ENCODE measurements at regions not wholly inside any gene's neighbourhood (a gene's known extent, or its start where the extent isn't known, plus 50 kb on each side); places are given as distances from the start of the nearest gene placed in this dataset.

DNA sequence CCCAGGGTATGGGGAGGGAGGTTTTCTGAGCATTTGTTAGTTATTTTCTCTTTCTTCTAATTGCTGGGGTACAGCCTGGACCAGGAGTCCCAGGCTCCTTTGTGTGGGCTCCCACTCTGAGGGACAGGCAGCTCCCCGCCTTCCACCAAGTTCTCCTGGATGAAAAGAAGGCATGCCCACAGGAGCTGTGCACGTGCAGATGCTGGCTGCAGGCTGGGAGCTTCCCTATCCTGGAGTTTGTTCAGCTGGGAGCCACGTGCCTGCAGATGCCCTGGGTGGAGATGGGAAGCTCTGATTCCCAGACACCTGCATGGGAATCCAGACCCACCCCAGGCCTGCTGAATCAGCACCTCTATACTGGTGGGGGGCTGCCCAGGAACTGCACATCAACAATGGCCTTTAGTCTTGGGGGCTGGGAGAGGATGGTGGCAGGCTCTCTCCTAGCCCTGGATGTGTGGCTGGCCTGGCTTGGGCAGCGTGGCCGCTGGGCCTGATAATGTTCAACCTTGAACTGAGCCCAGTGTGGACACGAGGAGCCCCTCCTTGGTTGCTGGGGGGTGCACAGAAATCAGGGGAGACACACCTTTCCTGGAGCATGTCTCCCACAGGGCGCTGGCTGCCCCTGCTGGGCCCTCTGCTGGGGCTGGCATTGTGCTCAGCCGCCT, 233.6 kb upstream of the HS6ST1 start:
- H3K4me1 ChIP-seq, result no peaks in the 10 kb centered on the region
- H3K4me3 ChIP-seq (ENCODE audit: low read depth, low read length), result no peak overlapping the region
- no peak overlapping the region for H3K9ac ChIP-seq
- H3K4me2 ChIP-seq (ENCODE audit: low read length), result no peak overlapping the region
- no peak overlapping the region for H3K27ac ChIP-seq
- H3K9me3 ChIP-seq (ENCODE audit: control insufficient read depth, low read length), result no peaks in the 10 kb centered on the region
- no peaks in the 10 kb centered on the region for H3K27me3 ChIP-seq (ENCODE audit: control insufficient read depth, insufficient read depth, low read length)
- no peaks in the 10 kb centered on the region for H3K36me3 ChIP-seq (ENCODE audit: control insufficient read depth, insufficient read depth, low read length)
- no peak overlapping the region for H2AFZ ChIP-seq
- no peaks in the 10 kb centered on the region for H3K79me2 ChIP-seq
- TF ChIP-seq, protein P1, sequence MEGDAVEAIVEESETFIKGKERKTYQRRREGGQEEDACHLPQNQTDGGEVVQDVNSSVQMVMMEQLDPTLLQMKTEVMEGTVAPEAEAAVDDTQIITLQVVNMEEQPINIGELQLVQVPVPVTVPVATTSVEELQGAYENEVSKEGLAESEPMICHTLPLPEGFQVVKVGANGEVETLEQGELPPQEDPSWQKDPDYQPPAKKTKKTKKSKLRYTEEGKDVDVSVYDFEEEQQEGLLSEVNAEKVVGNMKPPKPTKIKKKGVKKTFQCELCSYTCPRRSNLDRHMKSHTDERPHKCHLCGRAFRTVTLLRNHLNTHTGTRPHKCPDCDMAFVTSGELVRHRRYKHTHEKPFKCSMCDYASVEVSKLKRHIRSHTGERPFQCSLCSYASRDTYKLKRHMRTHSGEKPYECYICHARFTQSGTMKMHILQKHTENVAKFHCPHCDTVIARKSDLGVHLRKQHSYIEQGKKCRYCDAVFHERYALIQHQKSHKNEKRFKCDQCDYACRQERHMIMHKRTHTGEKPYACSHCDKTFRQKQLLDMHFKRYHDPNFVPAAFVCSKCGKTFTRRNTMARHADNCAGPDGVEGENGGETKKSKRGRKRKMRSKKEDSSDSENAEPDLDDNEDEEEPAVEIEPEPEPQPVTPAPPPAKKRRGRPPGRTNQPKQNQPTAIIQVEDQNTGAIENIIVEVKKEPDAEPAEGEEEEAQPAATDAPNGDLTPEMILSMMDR (IDR thresholded peaks at IDR 0.05), result no peak

DNA sequence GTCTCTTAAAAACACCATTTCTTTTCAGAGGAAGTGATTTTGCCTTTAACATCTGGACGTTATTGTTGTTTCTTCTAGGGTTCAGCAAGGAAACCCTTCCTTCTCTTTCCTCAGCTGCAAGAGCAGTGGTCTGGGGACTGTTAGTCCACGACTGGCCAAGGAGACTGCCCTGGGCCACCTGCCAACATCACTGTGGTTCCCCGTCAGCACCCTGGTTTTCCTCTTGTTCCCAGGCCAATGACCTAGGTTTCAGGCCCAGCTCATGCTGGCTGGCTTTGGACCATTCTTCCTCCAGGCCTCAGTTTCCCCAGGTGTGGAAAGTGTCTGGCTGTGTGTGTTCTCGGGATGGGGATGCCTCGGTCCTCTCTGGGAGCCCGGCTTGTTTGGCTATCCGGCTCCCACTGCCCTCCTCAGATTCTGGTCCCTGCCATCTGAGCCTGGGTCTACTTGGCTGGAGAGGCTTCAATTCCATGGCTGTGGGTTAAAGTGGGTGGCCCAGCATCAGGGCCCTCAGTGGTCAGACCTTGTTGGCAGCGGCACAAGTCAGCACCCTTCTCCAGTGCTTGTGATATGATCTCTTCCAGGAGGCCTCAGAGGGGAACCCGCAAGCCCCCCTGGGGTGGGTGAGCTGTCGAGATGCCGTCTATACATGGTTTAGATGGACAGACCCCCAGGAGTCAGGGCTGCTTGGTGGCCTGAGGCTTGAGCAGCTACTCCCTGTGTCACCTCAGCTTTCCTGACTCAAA, 234.3 kb upstream of the HS6ST1 start:
- Histone ChIP-seq H3K27me3 (ENCODE audit: control insufficient read depth, insufficient read depth, low read length) (no peaks in the 10 kb centered on the region), H3K9me3 (ENCODE audit: control insufficient read depth, low read length) (no peaks in the 10 kb centered on the region), H3K4me3 (ENCODE audit: low read depth, low read length) (no peak overlapping the region), H3K36me3 (ENCODE audit: control insufficient read depth, insufficient read depth, low read length) (no peaks in the 10 kb centered on the region), H3K4me2 (ENCODE audit: low read length) (no peak overlapping the region), H2AFZ (no peak overlapping the region), H3K79me2 (no peaks in the 10 kb centered on the region), H3K9ac (no peak overlapping the region), H3K27ac (no peak overlapping the region), H3K4me1 (no peaks in the 10 kb centered on the region)
- TF ChIP-seq, protein P1 (IDR thresholded peaks at IDR 0.05), result no peak

DNA sequence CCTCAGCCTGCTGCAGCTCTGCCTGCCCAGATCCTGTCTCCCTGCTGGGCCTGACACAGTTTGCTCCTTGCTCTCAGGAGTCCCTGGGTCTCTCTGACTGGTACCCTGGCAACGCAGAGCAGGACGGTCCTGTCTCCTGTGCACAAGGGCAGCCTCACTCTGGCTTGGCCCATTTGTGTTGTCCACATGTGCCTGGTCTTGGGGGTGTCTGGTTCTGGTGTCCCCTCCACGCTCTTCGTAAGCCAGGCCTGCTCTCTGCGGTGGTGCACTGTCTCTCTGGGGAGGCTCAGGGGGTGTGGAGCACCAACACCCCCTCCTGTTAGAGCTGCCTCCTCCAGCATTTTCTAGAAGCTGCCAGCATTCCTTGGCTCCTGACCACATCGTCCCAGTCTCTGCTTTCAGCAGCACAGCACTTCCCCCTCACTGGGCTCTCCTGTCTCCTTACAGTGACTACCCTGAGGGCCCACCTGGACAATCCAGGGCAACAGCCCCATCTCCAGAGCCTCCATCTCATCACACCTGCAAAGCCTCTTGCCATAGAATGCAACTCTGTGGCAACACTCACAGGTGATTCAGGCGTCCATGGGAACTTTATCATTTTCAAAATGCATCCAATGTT, 235.6 kb upstream of the HS6ST1 start:
- Histone ChIP-seq H3K79me2 (no peaks in the 10 kb centered on the region), H3K4me2 (ENCODE audit: low read length) (no peak overlapping the region), H3K27me3 (ENCODE audit: control insufficient read depth, insufficient read depth, low read length) (no peaks in the 10 kb centered on the region), H3K27ac (no peak overlapping the region), H3K4me3 (ENCODE audit: low read depth, low read length) (no peak overlapping the region), H3K9me3 (ENCODE audit: control insufficient read depth, low read length) (no peaks in the 10 kb centered on the region), H3K9ac (no peak overlapping the region), H3K36me3 (ENCODE audit: control insufficient read depth, insufficient read depth, low read length) (no peaks in the 10 kb centered on the region), H3K4me1 (no peaks in the 10 kb centered on the region), H2AFZ (no peak overlapping the region)
- TF ChIP-seq, protein P1 (IDR thresholded peaks at IDR 0.05), result no peak

DNA sequence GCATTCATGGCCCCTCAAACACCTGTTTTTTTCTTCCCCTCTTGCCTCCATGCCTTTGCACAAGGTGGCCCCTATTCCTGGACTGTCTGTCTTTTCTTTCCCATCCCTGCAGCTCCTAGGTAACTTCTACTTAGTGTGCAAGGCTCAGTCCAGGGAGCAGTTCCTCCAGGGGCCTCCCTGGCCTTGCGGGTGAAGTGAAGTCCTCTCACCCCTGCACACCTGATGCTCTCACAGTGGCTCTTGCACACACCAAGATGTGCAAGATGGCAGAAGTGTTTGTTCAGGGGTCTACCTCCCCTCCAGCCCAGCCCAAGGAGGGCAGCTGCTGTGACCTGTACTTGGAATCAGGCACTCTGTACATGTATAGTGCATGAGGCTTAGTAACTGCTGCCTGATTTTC, 236.8 kb upstream of the HS6ST1 start:
- TF ChIP-seq, protein P1 (IDR thresholded peaks at IDR 0.05), result no peak
- no peaks in the 10 kb centered on the region for H3K36me3 ChIP-seq (ENCODE audit: control insufficient read depth, insufficient read depth, low read length)

More for the DNA sequence above, 236.8 kb upstream of the HS6ST1 start:
- no peaks in the 10 kb centered on the region for H3K4me1 ChIP-seq
- no peak overlapping the region for H3K4me2 ChIP-seq (ENCODE audit: low read length)
- H3K27me3 ChIP-seq (ENCODE audit: control insufficient read depth, insufficient read depth, low read length), result no peaks in the 10 kb centered on the region
- H3K79me2 ChIP-seq, result no peaks in the 10 kb centered on the region
- no peak overlapping the region for H2AFZ ChIP-seq
- H3K27ac ChIP-seq, result no peak overlapping the region
- H3K9me3 ChIP-seq (ENCODE audit: control insufficient read depth, low read length), result no peaks in the 10 kb centered on the region
- no peak overlapping the region for H3K9ac ChIP-seq
- no peak overlapping the region for H3K4me3 ChIP-seq (ENCODE audit: low read depth, low read length)

All from parathyroid adenoma (tissue), 2 donors.